ENCODE measurements at regions not wholly inside any gene's neighbourhood (a gene's known extent, or its start where the extent isn't known, plus 50 kb on each side); places are given as distances from the start of the nearest gene placed in this dataset.
A peak's percentile ranks its signal among the peaks of the same experiment; 100 is the strongest.

DNA sequence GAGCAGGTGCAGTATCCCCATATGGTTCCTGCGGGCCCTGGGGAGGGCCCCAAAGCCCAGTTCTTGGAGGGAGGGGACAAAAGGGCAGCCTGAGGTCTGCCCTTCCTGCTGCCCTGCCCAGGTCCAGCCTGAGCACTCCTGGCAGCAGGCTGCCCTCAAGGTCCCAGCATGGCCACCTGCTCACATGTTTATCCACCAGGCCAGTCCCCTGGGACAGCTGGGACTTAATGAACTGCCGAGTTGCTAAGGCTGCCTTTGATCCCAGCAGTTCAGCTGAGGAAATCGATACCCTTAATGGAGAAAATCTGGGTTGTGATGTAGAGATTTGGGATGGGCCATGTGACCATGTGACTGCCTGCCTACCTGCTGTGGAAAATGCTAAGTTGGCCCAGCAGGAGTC, 146.2 kb downstream of the TRIM29 start:
- no peak for DNase-seq (ENCODE audit: low spot score)
- in situ Hi-C loops (cut with HindIII; ENCODE audit: low sequenced_read_pairs), result no loop called here

DNA sequence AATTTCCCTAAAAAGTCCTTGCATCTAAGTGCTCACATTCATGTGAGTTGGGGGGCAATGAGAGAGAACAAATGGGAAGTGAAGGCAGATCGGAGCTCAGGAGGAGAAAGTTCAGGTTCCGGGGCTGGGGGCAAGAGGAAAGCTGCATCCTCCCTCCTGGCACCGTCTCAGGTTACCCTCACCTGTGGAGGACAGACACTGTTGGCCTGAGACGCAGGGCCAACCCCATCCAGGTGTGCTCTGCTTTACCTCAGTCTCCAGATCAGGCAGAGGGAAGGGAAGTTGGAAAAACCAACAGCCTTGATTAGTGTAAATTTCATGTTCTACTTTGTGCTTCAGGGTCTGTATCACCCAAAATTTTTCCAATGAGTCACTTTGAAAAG, 146.9 kb downstream of the TRIM29 start:
- in situ Hi-C loops (cut with HindIII; ENCODE audit: low sequenced_read_pairs), result no loop called here
- DNase-seq (ENCODE audit: low spot score), result no peak

DNA sequence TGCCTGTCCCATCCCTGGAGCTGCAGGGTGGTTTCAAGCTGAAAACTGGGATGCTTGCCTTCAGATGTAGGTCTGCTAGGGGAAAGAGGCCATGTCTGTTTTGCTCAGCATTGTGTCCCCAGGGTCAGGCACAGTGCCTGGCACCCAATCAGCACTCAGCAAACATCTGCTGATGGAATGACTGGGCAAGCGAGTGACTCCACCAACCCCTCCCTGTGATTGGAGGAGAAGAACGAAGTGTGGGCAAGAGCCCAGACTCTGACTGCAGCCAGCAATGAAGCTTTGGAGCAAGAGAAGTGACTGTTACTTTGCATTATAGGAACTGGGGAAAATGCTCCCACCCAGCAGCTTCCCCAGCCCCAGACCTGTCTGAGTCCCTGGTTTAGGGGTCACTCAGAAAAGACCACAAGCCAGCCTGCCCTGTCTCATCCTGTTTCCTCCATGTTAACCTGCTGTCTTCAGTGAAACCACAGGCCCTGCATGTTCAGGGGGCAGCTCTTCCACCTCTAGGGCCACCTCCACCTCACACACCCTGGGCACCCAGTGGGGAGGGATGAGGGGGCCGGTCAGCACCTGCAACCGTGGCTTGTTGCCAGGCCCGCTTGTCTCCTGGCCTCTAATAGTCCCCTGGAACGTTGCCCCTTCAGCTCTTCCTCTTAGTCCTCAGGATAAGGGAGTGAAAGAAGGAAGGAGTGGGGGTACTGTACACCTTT, 147.4 kb downstream of the TRIM29 start:
- DNase-seq (ENCODE audit: low spot score), result peak; percentile 20
- in situ Hi-C loops (cut with HindIII; ENCODE audit: low sequenced_read_pairs), result no loop called here

GRCh38 chr11:119989159-119989821, 148.6 kb downstream of the TRIM29 start:
- in situ Hi-C loops (cut with HindIII; ENCODE audit: low sequenced_read_pairs), result no loop called here
- DNase-seq (ENCODE audit: low spot score), result no peak

GRCh38 chr11:119985551-119985950, 152.4 kb downstream of the TRIM29 start:
- in situ Hi-C loops (cut with HindIII; ENCODE audit: low sequenced_read_pairs), result no loop called here
- no peak for DNase-seq (ENCODE audit: low spot score)

DNA sequence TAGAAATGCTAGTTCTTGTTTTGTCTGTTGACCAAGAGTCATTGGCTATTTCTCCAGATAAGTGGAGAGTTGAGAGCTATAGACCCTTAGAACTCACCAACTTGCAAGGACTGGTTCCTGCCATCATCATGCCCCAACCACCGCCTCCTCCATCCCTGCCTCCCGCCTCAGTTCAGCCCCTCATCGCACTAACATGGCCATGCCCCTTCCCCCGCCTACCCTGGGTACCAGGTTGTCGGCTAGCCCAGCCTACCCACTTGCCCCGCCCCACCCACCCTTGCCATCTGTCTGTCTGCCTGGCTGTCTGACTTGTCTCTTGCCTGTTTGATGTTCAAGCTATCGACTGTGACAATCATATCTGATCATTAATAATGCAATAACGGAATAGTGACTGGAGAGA, 154.1 kb downstream of the TRIM29 start:
- in situ Hi-C loops (cut with HindIII; ENCODE audit: low sequenced_read_pairs), result no loop called here

GRCh38 chr11:119983240-119983732, 154.6 kb downstream of the TRIM29 start:
- DNase-seq (ENCODE audit: low spot score), result no peak
- in situ Hi-C loops (cut with HindIII; ENCODE audit: low sequenced_read_pairs), result no loop called here

More for the DNA sequence above, 154.1 kb downstream of the TRIM29 start:
- no peak for DNase-seq (ENCODE audit: low spot score)

- DNase-seq (ENCODE audit: low spot score), result no peak
- in situ Hi-C loops (cut with HindIII; ENCODE audit: low sequenced_read_pairs), result no loop called here
Observed at GRCh38 chr11:119982517-119983239, 155.2 kb downstream of the TRIM29 start.

DNA sequence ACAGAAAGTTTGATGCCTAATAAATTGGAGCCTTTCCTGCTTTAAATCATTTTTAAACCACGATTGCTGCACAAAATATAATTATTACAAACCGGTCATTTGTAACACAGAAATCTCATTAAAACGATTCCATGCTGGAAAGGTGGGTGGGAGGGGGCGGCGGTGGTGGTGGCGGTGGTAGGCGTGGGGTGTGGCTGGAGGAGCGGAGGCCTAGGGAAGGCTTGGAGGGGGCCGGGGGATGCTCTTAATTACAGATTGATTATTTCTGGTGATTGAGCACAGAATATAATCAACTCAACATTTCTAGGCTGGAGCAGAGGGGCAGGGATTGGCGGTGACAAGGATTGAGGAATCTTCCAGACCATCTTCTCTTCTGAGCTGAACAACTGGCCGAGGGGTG, 157.5 kb downstream of the TRIM29 start:
- in situ Hi-C loops (cut with HindIII; ENCODE audit: low sequenced_read_pairs), result no loop called here
- DNase-seq (ENCODE audit: low spot score), result no peak

- in situ Hi-C loops (cut with HindIII; ENCODE audit: low sequenced_read_pairs), result no loop called here
- no peak for DNase-seq (ENCODE audit: low spot score)
Observed at GRCh38 chr11:119979701-119980100, 158.2 kb downstream of the TRIM29 start.

- DNase-seq (ENCODE audit: low spot score), result no peak
- in situ Hi-C loops (cut with HindIII; ENCODE audit: low sequenced_read_pairs), result no loop called here
Observed at GRCh38 chr11:119978696-119979095, 159.2 kb downstream of the TRIM29 start.

- in situ Hi-C loops (cut with HindIII; ENCODE audit: low sequenced_read_pairs), result no loop called here
- no peak for DNase-seq (ENCODE audit: low spot score)
Observed at GRCh38 chr11:119977881-119978280, 160.0 kb downstream of the TRIM29 start.

DNA sequence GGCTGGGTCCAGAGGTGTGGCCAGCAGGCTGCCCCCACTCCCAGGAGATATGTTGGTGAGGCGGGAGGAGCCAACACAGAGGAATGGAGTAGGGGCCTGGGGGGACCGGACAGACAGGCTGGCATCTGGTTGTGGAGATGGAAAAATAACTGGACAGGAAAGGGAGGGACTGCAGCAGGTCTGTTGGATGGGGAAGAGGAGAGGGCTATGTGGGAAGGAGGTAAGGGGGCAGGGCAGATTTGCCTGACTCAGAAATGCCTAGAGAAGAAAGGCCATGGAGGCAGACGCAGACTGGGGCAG, 160.4 kb downstream of the TRIM29 start:
- in situ Hi-C loops (cut with HindIII; ENCODE audit: low sequenced_read_pairs), result no loop called here

GRCh38 chr11:119976805-119977560, 160.9 kb downstream of the TRIM29 start:
- in situ Hi-C loops (cut with HindIII; ENCODE audit: low sequenced_read_pairs), result no loop called here
- no peak for DNase-seq (ENCODE audit: low spot score)

More for the DNA sequence above, 160.4 kb downstream of the TRIM29 start:
- no peak for DNase-seq (ENCODE audit: low spot score)

DNA sequence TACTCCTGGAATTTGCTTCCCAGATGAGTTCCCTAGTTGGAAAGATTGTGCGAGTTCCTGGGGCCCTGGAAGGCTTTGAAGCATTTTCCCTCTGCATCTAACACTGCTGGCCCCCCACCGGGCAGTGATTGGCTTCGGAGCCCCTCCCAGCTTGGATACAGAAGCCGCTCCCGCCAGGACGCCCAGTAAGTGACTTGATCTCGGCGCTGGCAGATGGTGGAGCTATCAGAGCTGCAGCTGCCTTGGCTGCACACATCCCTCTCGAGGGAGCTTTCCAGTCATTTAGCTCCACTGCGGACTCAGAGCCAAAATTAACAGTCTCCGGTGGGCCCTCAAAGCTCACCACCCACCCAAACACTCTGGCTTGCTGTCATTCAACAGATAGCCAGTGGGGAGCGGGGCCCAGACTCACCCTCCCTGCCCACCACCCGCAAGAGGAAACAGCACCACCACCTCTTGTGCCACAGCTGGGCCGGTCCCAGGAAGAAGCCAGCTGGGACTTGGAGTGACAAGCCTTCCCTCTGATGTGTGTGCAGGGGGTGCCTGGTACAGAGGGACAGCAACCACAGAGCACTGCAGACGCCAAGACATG, 162.3 kb downstream of the TRIM29 start:
- peak; percentile 26 for DNase-seq (ENCODE audit: low spot score)
- in situ Hi-C loops (cut with HindIII; ENCODE audit: low sequenced_read_pairs), result no loop called here

- in situ Hi-C loops (cut with HindIII; ENCODE audit: low sequenced_read_pairs), result no loop called here
- DNase-seq (ENCODE audit: low spot score), result peak; percentile 26
Observed at GRCh38 chr11:119974467-119974866, 163.4 kb downstream of the TRIM29 start.

- no peak for DNase-seq (ENCODE audit: low spot score)
- in situ Hi-C loops (cut with HindIII; ENCODE audit: low sequenced_read_pairs), result no loop called here
Observed at GRCh38 chr11:119974051-119974450, 163.9 kb downstream of the TRIM29 start.

GRCh38 chr11:119972281-119972680, 165.6 kb downstream of the TRIM29 start:
- DNase-seq (ENCODE audit: low spot score), result no peak
- in situ Hi-C loops (cut with HindIII; ENCODE audit: low sequenced_read_pairs), result no loop called here

DNA sequence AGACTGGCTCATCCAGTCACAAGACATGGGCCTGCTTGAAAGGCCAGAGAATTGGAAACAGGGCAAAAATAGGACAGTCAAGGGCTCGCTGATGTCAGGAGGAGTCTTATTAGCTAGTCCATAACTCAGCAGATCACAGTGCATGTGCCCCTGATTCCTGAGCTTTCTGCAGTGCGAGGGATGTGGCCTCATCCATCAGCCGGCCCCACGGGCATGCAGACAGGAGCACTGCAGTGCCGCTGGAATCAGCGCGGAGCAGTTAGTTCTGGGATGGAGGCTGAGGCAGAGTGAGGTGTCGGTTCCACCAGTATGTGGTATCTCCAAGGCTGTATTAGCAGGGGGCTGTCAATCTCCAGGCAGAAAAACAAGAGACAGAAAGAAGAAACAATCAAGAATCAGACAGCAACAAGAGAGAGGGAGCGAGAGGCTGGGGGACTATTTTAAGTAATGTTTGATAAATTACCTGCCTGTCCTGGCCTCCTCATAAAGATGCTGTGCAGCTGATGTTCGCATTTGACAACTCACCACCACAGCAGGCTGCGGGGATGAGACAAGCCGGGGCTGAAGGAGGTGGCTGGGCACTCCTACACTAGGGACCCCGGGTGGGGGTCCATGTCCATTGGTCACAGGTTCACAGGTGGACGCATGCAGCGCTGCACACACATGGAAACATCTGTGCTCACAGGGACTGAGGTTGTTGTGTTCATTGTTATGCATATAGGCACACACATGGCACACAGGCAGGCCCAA, 167.2 kb downstream of the TRIM29 start:
- no peak for DNase-seq (ENCODE audit: low spot score)
- in situ Hi-C loops (cut with HindIII; ENCODE audit: low sequenced_read_pairs), result no loop called here
